ENCODE measurements at regions not wholly inside any gene's neighbourhood (a gene's known extent, or its start where the extent isn't known, plus 50 kb on each side); places are given as distances from the start of the nearest gene placed in this dataset.

GRCh38 chr16:80163339-80163738, 377.5 kb upstream of the DYNLRB2 start:
- no peak overlapping the region for H3K4me2 ChIP-seq (ENCODE audit: low read depth, low read length, poor library complexity, severe bottlenecking)
- H3K9me3 ChIP-seq (ENCODE audit: insufficient read depth, low read length) = no peaks in the 10 kb centered on the region
- no peak overlapping the region for H3K4me3 ChIP-seq (ENCODE audit: insufficient read depth, low read length, poor library complexity, severe bottlenecking)
- H3K36me3 ChIP-seq (ENCODE audit: low read length) = no peaks in the 10 kb centered on the region
- no peak overlapping the region for H3K9ac ChIP-seq (ENCODE audit: low read length)
- no peak overlapping the region for H3K27ac ChIP-seq (ENCODE audit: low read depth, low read length)
- no peak for TF ChIP-seq EZH2phosphoT487 (conservative IDR thresholded peaks at IDR 0.05; ENCODE audit: low read length)
- H3K27me3 ChIP-seq (ENCODE audit: low read length) = no peaks in the 10 kb centered on the region
- H3F3A ChIP-seq (ENCODE audit: insufficient read depth) = no peaks in the 10 kb centered on the region
- H3K79me2 ChIP-seq (ENCODE audit: insufficient read depth, low read length) = no peaks in the 10 kb centered on the region
- no peak overlapping the region for H2AFZ ChIP-seq (ENCODE audit: low read depth, low read length, severe bottlenecking)
- H4K20me1 ChIP-seq (ENCODE audit: low read depth, low read length) = no peaks in the 10 kb centered on the region
- no peaks in the 10 kb centered on the region for H3K9me2 ChIP-seq (replicated peaks; ENCODE audit: insufficient read depth, low read length)

- TF ChIP-seq EZH2phosphoT487 (conservative IDR thresholded peaks at IDR 0.05; ENCODE audit: low read length) (no peak), CTCF (IDR thresholded peaks at IDR 0.05; ENCODE audit: insufficient read depth, low read length, poor library complexity, severe bottlenecking) (no peak)
- Histone ChIP-seq H3K79me2 (ENCODE audit: insufficient read depth, low read length) (no peaks in the 10 kb centered on the region), H3K4me3 (ENCODE audit: insufficient read depth, low read length, poor library complexity, severe bottlenecking) (no peak overlapping the region), H3K36me3 (ENCODE audit: low read length) (no peaks in the 10 kb centered on the region), H3K4me2 (ENCODE audit: low read depth, low read length, poor library complexity, severe bottlenecking) (no peak overlapping the region), H3F3A (ENCODE audit: insufficient read depth) (no peaks in the 10 kb centered on the region), H4K20me1 (ENCODE audit: low read depth, low read length) (no peaks in the 10 kb centered on the region), H3K27ac (ENCODE audit: low read depth, low read length) (no peak overlapping the region), H2AFZ (ENCODE audit: low read depth, low read length, severe bottlenecking) (no peak overlapping the region), H3K27me3 (ENCODE audit: low read length) (no peaks in the 10 kb centered on the region), H3K9ac (ENCODE audit: low read length) (no peak overlapping the region), H3K9me3 (ENCODE audit: insufficient read depth, low read length) (no peaks in the 10 kb centered on the region), H3K9me2 (replicated peaks; ENCODE audit: insufficient read depth, low read length) (no peaks in the 10 kb centered on the region)
Observed at GRCh38 chr16:80161799-80162739, 378.7 kb upstream of the DYNLRB2 start.

- Histone ChIP-seq H2AFZ (ENCODE audit: low read depth, low read length, severe bottlenecking) (no peak overlapping the region), H3K9ac (ENCODE audit: low read length) (no peak overlapping the region), H3K9me3 (ENCODE audit: insufficient read depth, low read length) (no peaks in the 10 kb centered on the region), H4K20me1 (ENCODE audit: low read depth, low read length) (no peaks in the 10 kb centered on the region), H3K9me2 (replicated peaks; ENCODE audit: insufficient read depth, low read length) (no peaks in the 10 kb centered on the region), H3K36me3 (ENCODE audit: low read length) (no peaks in the 10 kb centered on the region), H3K27me3 (ENCODE audit: low read length) (no peaks in the 10 kb centered on the region), H3K79me2 (ENCODE audit: insufficient read depth, low read length) (no peaks in the 10 kb centered on the region), H3F3A (ENCODE audit: insufficient read depth) (no peaks in the 10 kb centered on the region), H3K4me2 (ENCODE audit: low read depth, low read length, poor library complexity, severe bottlenecking) (no peak overlapping the region), H3K27ac (ENCODE audit: low read depth, low read length) (no peak overlapping the region), H3K4me3 (ENCODE audit: insufficient read depth, low read length, poor library complexity, severe bottlenecking) (no peak overlapping the region)
- no peak for TF ChIP-seq EZH2phosphoT487 (conservative IDR thresholded peaks at IDR 0.05; ENCODE audit: low read length)
- no peak for TF ChIP-seq CTCF (IDR thresholded peaks at IDR 0.05; ENCODE audit: insufficient read depth, low read length, poor library complexity, severe bottlenecking)
Observed at GRCh38 chr16:80158766-80159165, 382.0 kb upstream of the DYNLRB2 start.

GRCh38 chr16:80151722-80152111, 389.1 kb upstream of the DYNLRB2 start:
- Histone ChIP-seq H3K4me3 (ENCODE audit: insufficient read depth, low read length, poor library complexity, severe bottlenecking) (no peak overlapping the region), H3K27ac (ENCODE audit: low read depth, low read length) (no peak overlapping the region)

More at GRCh38 chr16:80151722-80152111, 389.1 kb upstream of the DYNLRB2 start:
- no peaks in the 10 kb centered on the region for H4K20me1 ChIP-seq (ENCODE audit: low read depth, low read length)
- no peak for TF ChIP-seq EZH2phosphoT487 (conservative IDR thresholded peaks at IDR 0.05; ENCODE audit: low read length)
- H3K36me3 ChIP-seq (ENCODE audit: low read length) = no peaks in the 10 kb centered on the region
- H3K9me2 ChIP-seq (replicated peaks; ENCODE audit: insufficient read depth, low read length) = no peaks in the 10 kb centered on the region
- no peak overlapping the region for H2AFZ ChIP-seq (ENCODE audit: low read depth, low read length, severe bottlenecking)
- no peak overlapping the region for H3K9ac ChIP-seq (ENCODE audit: low read length)
- no peaks in the 10 kb centered on the region for H3K79me2 ChIP-seq (ENCODE audit: insufficient read depth, low read length)
- no peaks in the 10 kb centered on the region for H3K9me3 ChIP-seq (ENCODE audit: insufficient read depth, low read length)
- H3K27me3 ChIP-seq (ENCODE audit: low read length) = no peaks in the 10 kb centered on the region
- no peaks in the 10 kb centered on the region for H3F3A ChIP-seq (ENCODE audit: insufficient read depth)
- no peak overlapping the region for H3K4me2 ChIP-seq (ENCODE audit: low read depth, low read length, poor library complexity, severe bottlenecking)

Data from SU-DHL-6 (cell line).